Keratinocyte (primary cell): ENCODE measurements at regions not wholly inside any gene's neighbourhood (a gene's known extent, or its start where the extent isn't known, plus 50 kb on each side); places are given as distances from the start of the nearest gene placed in this dataset.

Experiments used
- DNase-seq: peaks from one replicate; pipeline ENCODE4 v3.0.0-alpha.2; 2011; ENCODE audit warnings: low read depth, missing footprints, low spot score
- FAIRE-seq: peaks from 2 replicates; lab custom pipeline; 2011; peaks lifted over from hg19 to GRCh38; lab: Jason Lieb, UNC
- H2AFZ ChIP-seq: 2 replicates; pipeline ENCODE4 v1.6.0; 2012; ENCODE audit warnings: low read length, control low read depth, inconsistent platforms; ENCODE audit not compliant: control insufficient read depth
- H3K27ac ChIP-seq: 2 replicates; pipeline ENCODE4 v1.5.1; 2011; ENCODE audit warnings: low read length; ENCODE audit not compliant: control insufficient read depth, insufficient read depth
- H3K27me3 ChIP-seq: 3 replicates; pipeline ENCODE4 v1.6.0; 2011; ENCODE audit warnings: low read length; ENCODE audit not compliant: control insufficient read depth, insufficient read depth; ENCODE audit errors: extremely low read depth
- H3K36me3 ChIP-seq, 2 experiments: 2 replicates in 1 of 2; 3 replicates in 1 of 2; pipeline ENCODE4 v1.5.1; 2011; ENCODE audit warnings: low read length in 2 of 2, mild to moderate bottlenecking in 1 of 2; ENCODE audit not compliant: control insufficient read depth in 2 of 2, insufficient read depth in 2 of 2; ENCODE audit errors: extremely low read depth in 1 of 2
- H3K4me1 ChIP-seq: 3 replicates; pipeline ENCODE4 v1.5.1; 2011; ENCODE audit warnings: low read length; ENCODE audit not compliant: control insufficient read depth, insufficient read depth; ENCODE audit errors: extremely low read depth
- H3K4me2 ChIP-seq: 3 replicates; pipeline ENCODE4 v1.6.0; 2011; ENCODE audit warnings: low read depth, low read length; ENCODE audit not compliant: control insufficient read depth, insufficient read depth; ENCODE audit errors: extremely low read depth
- H3K4me3 ChIP-seq, 3 experiments: fragments of 200-600 bp in 1 of 3; sonication (generic) in 1 of 3; 2 replicates in 2 of 3; 3 replicates in 1 of 3; pipeline ENCODE4 v1.5.1; 2011 to 2016; ENCODE audit warnings: low read length in 3 of 3, mild to moderate bottlenecking in 3 of 3, control low read depth in 2 of 3, inconsistent platforms in 1 of 3, low read depth in 1 of 3, mixed read lengths in 1 of 3, mixed run types in 1 of 3, moderate library complexity in 1 of 3; ENCODE audit not compliant: control insufficient read depth in 2 of 3, insufficient read depth in 2 of 3; ENCODE audit errors: extremely low read depth in 1 of 3
- H3K79me2 ChIP-seq: 2 replicates; pipeline ENCODE4 v1.6.0; 2012; ENCODE audit warnings: low read length; ENCODE audit not compliant: control insufficient read depth, insufficient read depth
- H3K9ac ChIP-seq: 3 replicates; pipeline ENCODE4 v1.6.0; 2011; ENCODE audit warnings: low read length; ENCODE audit not compliant: control insufficient read depth, insufficient read depth; ENCODE audit errors: extremely low read depth
- H3K9me1 ChIP-seq: 3 replicates; pipeline ENCODE4 v1.6.0; 2011; ENCODE audit warnings: low read length; ENCODE audit not compliant: control insufficient read depth, insufficient read depth; ENCODE audit errors: extremely low read depth
- H3K9me3 ChIP-seq: 2 replicates; pipeline ENCODE4 v1.5.1; 2012; ENCODE audit warnings: low read depth, low read length; ENCODE audit not compliant: control insufficient read depth
- H4K20me1 ChIP-seq: 3 replicates; pipeline ENCODE4 v1.6.0; 2011; ENCODE audit warnings: low read length; ENCODE audit not compliant: control insufficient read depth, insufficient read depth; ENCODE audit errors: extremely low read depth
- CTCF ChIP-seq, 3 experiments: IDR thresholded peaks in 1 of 3; conservative IDR thresholded peaks in 1 of 3; optimal IDR thresholded peaks in 1 of 3; 2 replicates in 2 of 3; 3 replicates in 1 of 3; pipeline versions ENCODE3 to v1.5.1; 2011; ENCODE audit warnings: low read length in 3 of 3, mild to moderate bottlenecking in 3 of 3, moderate library complexity in 2 of 3, control low read depth in 1 of 3, inconsistent platforms in 1 of 3; ENCODE audit not compliant: insufficient read depth in 2 of 3; ENCODE audit errors: extremely low read depth in 1 of 3
- EZH2 ChIP-seq: IDR thresholded peaks from one replicate; pipeline ENCODE4 v1.6.1; 2012; ENCODE audit warnings: inconsistent platforms, mild to moderate bottlenecking, low read length, moderate library complexity
- dilution Hi-C: fragments of 300-500 bp; cut with MboI; formaldehyde crosslinking; loops from one replicate; pipeline ENCODE4 v1.7.0; 2020; ENCODE audit warnings: low sequenced_read_pairs; ENCODE audit not compliant: extremely low pct_ligation_motif_present

- H3K4me1 ChIP-seq: no peaks in the 10 kb centered on the region
- no peaks in the 10 kb centered on the region for H3K9me3 ChIP-seq
- no peaks in the 10 kb centered on the region for H3K9me1 ChIP-seq
- no peaks in the 10 kb centered on the region for H3K36me3 ChIP-seq
- FAIRE-seq: no peak
- dilution Hi-C loops: no loop called here
- no peak overlapping the region for H3K27ac ChIP-seq
- H3K79me2 ChIP-seq: no peaks in the 10 kb centered on the region
- no peaks in the 10 kb centered on the region for H3K27me3 ChIP-seq
- H3K4me3 ChIP-seq: no peak overlapping the region
- H4K20me1 ChIP-seq: no peaks in the 10 kb centered on the region
- no peak for DNase-seq
- TF ChIP-seq EZH2: no peak
- TF ChIP-seq CTCF (optimal IDR thresholded peaks at IDR 0.05 in 1 of 3, IDR thresholded peaks at IDR 0.05 in 1 of 3, conservative IDR thresholded peaks at IDR 0.05 in 1 of 3; ENCODE audit: extremely low read depth in 1 of 3, insufficient read depth in 2 of 3, low read length in 3 of 3): no peak
- no peak overlapping the region for H3K4me2 ChIP-seq
- H3K9ac ChIP-seq: no peak overlapping the region
- H2AFZ ChIP-seq: no peak overlapping the region
These were observed 96.9 kb downstream of the CCDC34 start for GRCh38 chr11:27266125-27266524.

DNA sequence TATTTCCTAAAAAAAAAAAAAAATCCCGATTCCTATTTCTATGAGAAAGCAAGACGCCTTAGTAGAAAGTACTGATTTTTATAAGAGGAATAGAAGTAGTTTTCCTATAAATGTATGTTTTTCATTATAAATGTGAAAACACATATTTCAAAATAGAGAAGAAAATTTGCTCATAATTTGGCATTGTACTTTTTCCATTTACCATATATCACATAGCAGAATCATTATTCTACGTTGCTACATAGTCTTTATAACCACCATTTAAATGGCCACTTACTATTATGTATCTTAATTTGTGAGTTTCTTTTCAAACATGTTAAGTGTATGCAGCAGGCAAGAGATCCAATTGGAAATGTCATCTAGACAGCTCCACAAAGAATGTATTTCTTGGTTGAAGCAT, 99.0 kb downstream of the CCDC34 start:
- Histone ChIP-seq H3K27ac (no peak overlapping the region), H3K79me2 (no peaks in the 10 kb centered on the region), H3K4me3 (no peak overlapping the region), H4K20me1 (no peaks in the 10 kb centered on the region), H2AFZ (no peak overlapping the region), H3K4me1 (no peaks in the 10 kb centered on the region), H3K9me3 (no peaks in the 10 kb centered on the region), H3K9me1 (no peaks in the 10 kb centered on the region), H3K36me3 (no peaks in the 10 kb centered on the region), H3K27me3 (no peaks in the 10 kb centered on the region), H3K9ac (no peak overlapping the region), H3K4me2 (no peak overlapping the region)
- dilution Hi-C loops: no loop called here
- no peak for DNase-seq
- no peak for FAIRE-seq
- TF ChIP-seq CTCF (optimal IDR thresholded peaks at IDR 0.05 in 1 of 3, IDR thresholded peaks at IDR 0.05 in 1 of 3, conservative IDR thresholded peaks at IDR 0.05 in 1 of 3; ENCODE audit: extremely low read depth in 1 of 3, insufficient read depth in 2 of 3, low read length in 3 of 3) (no peak), EZH2 (no peak)
